OCI-LY7 (cell line): ENCODE measurements at regions not wholly inside any gene's neighbourhood (a gene's known extent, or its start where the extent isn't known, plus 50 kb on each side); places are given as distances from the start of the nearest gene placed in this dataset.

Experiments used
- CTCF ChIP-seq: fragments of 200-600 bp; sonication (generic); conservative IDR thresholded peaks from 2 replicates; pipeline ENCODE4 v1.5.1; 2014; ENCODE audit warnings: mild to moderate bottlenecking, antibody characterized with exemption, low read length, moderate library complexity, mixed read lengths
- EZH2phosphoT487 ChIP-seq: fragments of 200-600 bp; sonication (generic); IDR thresholded peaks from 2 replicates; pipeline ENCODE4 v1.6.1; 2018; ENCODE audit warnings: low read depth, borderline replicate concordance, mild to moderate bottlenecking, mixed run types, antibody characterized with exemption, low read length, moderate library complexity, mixed read lengths

- TF ChIP-seq CTCF = no peak
- TF ChIP-seq EZH2phosphoT487 = no peak
Measured at GRCh38 chr2:173555833-173556232, 201.2 kb downstream of the CDCA7 start.
